GM19099 (cell line): ENCODE measurements at regions not wholly inside any gene's neighbourhood (a gene's known extent, or its start where the extent isn't known, plus 50 kb on each side); places are given as distances from the start of the nearest gene placed in this dataset.

Source experiments
- POLR2A ChIP-seq: IDR thresholded peaks from 3 replicates; pipeline ENCODE4 v1.6.1; 2011; ENCODE audit warnings: low read depth; ENCODE audit not compliant: insufficient read length; ENCODE audit errors: extremely low read depth

GRCh38 chr11:116360221-116360941 is 412.4 kb downstream of the BUD13 start:
- no peak for TF ChIP-seq POLR2A

GRCh38 chr11:116357784-116358544 is 414.8 kb downstream of the BUD13 start:
- TF ChIP-seq POLR2A, result no peak

GRCh38 chr11:116356451-116356850 is 416.3 kb downstream of the BUD13 start:
- no peak for TF ChIP-seq POLR2A

GRCh38 chr11:116355104-116355503 is 417.7 kb downstream of the BUD13 start:
- no peak for TF ChIP-seq POLR2A

GRCh38 chr11:116353589-116353988 is 419.2 kb downstream of the BUD13 start:
- no peak for TF ChIP-seq POLR2A

- no peak for TF ChIP-seq POLR2A
Observed at GRCh38 chr11:116352881-116353280, 419.9 kb downstream of the BUD13 start.

- no peak for TF ChIP-seq POLR2A
Observed at GRCh38 chr11:116348226-116348625, 424.6 kb downstream of the BUD13 start.

GRCh38 chr11:116345575-116345974 is 427.2 kb downstream of the BUD13 start:
- TF ChIP-seq POLR2A, result no peak

GRCh38 chr11:116344601-116345000 is 428.2 kb downstream of the BUD13 start:
- no peak for TF ChIP-seq POLR2A

GRCh38 chr11:116343270-116343669 is 429.5 kb downstream of the BUD13 start:
- TF ChIP-seq POLR2A, result no peak

GRCh38 chr11:116342148-116342547 is 430.6 kb downstream of the BUD13 start:
- no peak for TF ChIP-seq POLR2A

- TF ChIP-seq POLR2A, result no peak
Observed at GRCh38 chr11:116339306-116340098, 433.3 kb downstream of the BUD13 start.

GRCh38 chr11:116336540-116336939 is 436.2 kb downstream of the BUD13 start:
- TF ChIP-seq POLR2A, result no peak

GRCh38 chr11:116335891-116336290 is 436.9 kb downstream of the BUD13 start:
- no peak for TF ChIP-seq POLR2A

- TF ChIP-seq POLR2A, result no peak
Observed at GRCh38 chr11:116335078-116335477, 437.7 kb downstream of the BUD13 start.

- no peak for TF ChIP-seq POLR2A
Observed at GRCh38 chr11:116334596-116334995, 438.2 kb downstream of the BUD13 start.

- TF ChIP-seq POLR2A, result no peak
Observed at GRCh38 chr11:116333001-116333535, 439.7 kb downstream of the BUD13 start.
